Mucosa of rectum (tissue), 2 donors: ENCODE measurements at regions not wholly inside any gene's neighbourhood (a gene's known extent, or its start where the extent isn't known, plus 50 kb on each side); places are given as distances from the start of the nearest gene placed in this dataset.
A peak's percentile ranks its signal among the peaks of the same experiment; 100 is the strongest.

Experiments used
- H3K27ac ChIP-seq, 2 donors: one replicate each; pipeline ENCODE4 v1.7.0; 2013; ENCODE audit warnings: inconsistent platforms in 2 of 2, low read depth in 2 of 2, low read length in 2 of 2
- H3K27me3 ChIP-seq, 2 donors: one replicate each; pipeline ENCODE4 v1.7.0; 2013; ENCODE audit warnings: low read length in 2 of 2; ENCODE audit not compliant: control insufficient read depth in 2 of 2, insufficient read depth in 2 of 2
- H3K36me3 ChIP-seq, 2 donors: one replicate each; pipeline ENCODE4 v1.7.0; 2013; ENCODE audit warnings: low read length in 2 of 2; ENCODE audit not compliant: control insufficient read depth in 2 of 2, insufficient read depth in 2 of 2
- H3K4me1 ChIP-seq, 2 donors: one replicate each; pipeline ENCODE4 v1.7.0; 2013; ENCODE audit warnings: low read length in 2 of 2, mild to moderate bottlenecking in 1 of 2; ENCODE audit not compliant: control insufficient read depth in 2 of 2, insufficient read depth in 2 of 2
- H3K4me3 ChIP-seq, 2 donors: one replicate each; pipeline ENCODE4 v1.7.0; 2013; ENCODE audit warnings: low read length in 2 of 2
- H3K9ac ChIP-seq, 2 donors: one replicate each; pipeline ENCODE4 v1.7.0; 2013; ENCODE audit warnings: low read length in 2 of 2, low read depth in 1 of 2, mild to moderate bottlenecking in 1 of 2
- H3K9me3 ChIP-seq, 2 donors: one replicate each; pipeline ENCODE4 v1.7.0; 2013; ENCODE audit warnings: low read length in 2 of 2; ENCODE audit not compliant: control insufficient read depth in 2 of 2
- donor health status: healthy.
- donor health status: Normal muscosa, but diverticular disease.

- H3K27me3 ChIP-seq: no peaks in the 10 kb centered on the region
- H3K27ac ChIP-seq: peak overlapping the region; percentile 24 to 31
- no peaks in the 10 kb centered on the region for H3K36me3 ChIP-seq
- no peak overlapping the region for H3K9ac ChIP-seq
- no peaks in the 10 kb centered on the region for H3K4me1 ChIP-seq
- H3K9me3 ChIP-seq: no peaks in the 10 kb centered on the region
- no peak overlapping the region for H3K4me3 ChIP-seq
Observed at GRCh38 chr4:53782458-53782845, 191.2 kb upstream of the LNX1 start.

- Histone ChIP-seq H3K9me3 (no peaks in the 10 kb centered on the region), H3K27me3 (no peaks in the 10 kb centered on the region), H3K4me3 (no peak overlapping the region), H3K4me1 (no peaks in the 10 kb centered on the region), H3K9ac (no peak overlapping the region), H3K36me3 (no peaks in the 10 kb centered on the region), H3K27ac (peak overlapping the region; percentile 24 to 31)
Observed at GRCh38 chr4:53781629-53782457, 190.6 kb upstream of the LNX1 start.

GRCh38 chr4:53780736-53781400 is 189.6 kb upstream of the LNX1 start:
- Histone ChIP-seq H3K27ac (peak overlapping the region in 1 of 2 donors; percentile 22), H3K9ac (no peak overlapping the region), H3K27me3 (no peaks in the 10 kb centered on the region), H3K36me3 (no peaks in the 10 kb centered on the region), H3K4me3 (no peak overlapping the region), H3K9me3 (no peaks in the 10 kb centered on the region), H3K4me1 (no peaks in the 10 kb centered on the region)

- Histone ChIP-seq H3K9ac (no peak overlapping the region), H3K4me3 (no peak overlapping the region), H3K9me3 (no peaks in the 10 kb centered on the region), H3K27me3 (no peaks in the 10 kb centered on the region), H3K36me3 (no peaks in the 10 kb centered on the region), H3K27ac (no peak overlapping the region), H3K4me1 (no peaks in the 10 kb centered on the region)
Observed at GRCh38 chr4:53779025-53779424, 187.7 kb upstream of the LNX1 start.

- Histone ChIP-seq H3K4me3 (no peak overlapping the region), H3K36me3 (no peaks in the 10 kb centered on the region), H3K9me3 (no peaks in the 10 kb centered on the region), H3K4me1 (no peaks in the 10 kb centered on the region), H3K27me3 (no peaks in the 10 kb centered on the region), H3K27ac (no peak overlapping the region), H3K9ac (no peak overlapping the region)
Observed at GRCh38 chr4:53778155-53778554, 186.9 kb upstream of the LNX1 start.

GRCh38 chr4:53777244-53777984 is 186.1 kb upstream of the LNX1 start:
- no peak overlapping the region for H3K27ac ChIP-seq
- H3K9ac ChIP-seq: no peak overlapping the region
- H3K27me3 ChIP-seq: no peaks in the 10 kb centered on the region
- H3K4me3 ChIP-seq: no peak overlapping the region
- H3K4me1 ChIP-seq: no peaks in the 10 kb centered on the region
- no peaks in the 10 kb centered on the region for H3K9me3 ChIP-seq
- H3K36me3 ChIP-seq: no peaks in the 10 kb centered on the region

- Histone ChIP-seq H3K4me1 (no peaks in the 10 kb centered on the region), H3K9ac (no peak overlapping the region), H3K27ac (no peak overlapping the region), H3K27me3 (no peaks in the 10 kb centered on the region), H3K4me3 (no peak overlapping the region), H3K36me3 (no peaks in the 10 kb centered on the region), H3K9me3 (no peaks in the 10 kb centered on the region)
Observed at GRCh38 chr4:53776141-53776540, 184.9 kb upstream of the LNX1 start.

GRCh38 chr4:53775381-53775780 is 184.1 kb upstream of the LNX1 start:
- no peak overlapping the region for H3K9ac ChIP-seq
- no peak overlapping the region for H3K4me3 ChIP-seq
- no peaks in the 10 kb centered on the region for H3K9me3 ChIP-seq
- H3K27me3 ChIP-seq: no peaks in the 10 kb centered on the region
- H3K27ac ChIP-seq: no peak overlapping the region
- H3K36me3 ChIP-seq: no peaks in the 10 kb centered on the region
- no peaks in the 10 kb centered on the region for H3K4me1 ChIP-seq

- Histone ChIP-seq H3K36me3 (no peaks in the 10 kb centered on the region), H3K4me3 (no peak overlapping the region), H3K9ac (no peak overlapping the region), H3K4me1 (no peaks in the 10 kb centered on the region), H3K9me3 (no peaks in the 10 kb centered on the region), H3K27me3 (no peaks in the 10 kb centered on the region), H3K27ac (no peak overlapping the region)
Observed at GRCh38 chr4:53771326-53771725, 180.0 kb upstream of the LNX1 start.

- no peaks in the 10 kb centered on the region for H3K9me3 ChIP-seq
- H3K36me3 ChIP-seq: no peaks in the 10 kb centered on the region
- no peak overlapping the region for H3K9ac ChIP-seq
- H3K4me1 ChIP-seq: no peaks in the 10 kb centered on the region
- H3K4me3 ChIP-seq: no peak overlapping the region
- H3K27ac ChIP-seq: no peak overlapping the region
- no peaks in the 10 kb centered on the region for H3K27me3 ChIP-seq
Observed at GRCh38 chr4:53767482-53767881, 176.2 kb upstream of the LNX1 start.
